Liver (tissue), 8 donors: ENCODE measurements at regions not wholly inside any gene's neighbourhood (a gene's known extent, or its start where the extent isn't known, plus 50 kb on each side); places are given as distances from the start of the nearest gene placed in this dataset.

Experiments
- DNase-seq: peaks from one replicate; pipeline ENCODE4 v3.0.0-alpha.2; 2017; ENCODE audit warnings: low spot score
- H3K27ac ChIP-seq, 2 donors: one replicate each; pipeline ENCODE4 v1.7.0; 2013; ENCODE audit warnings: inconsistent platforms in 2 of 2, low read length in 2 of 2, control low read depth in 1 of 2, low read depth in 1 of 2, mild to moderate bottlenecking in 1 of 2
- H3K27me3 ChIP-seq, 4 donors: one replicate each; pipeline versions ENCODE4 v1.6.1 to v1.7.0; 2013; ENCODE audit warnings: low read length in 3 of 4, inconsistent platforms in 1 of 4, mild to moderate bottlenecking in 1 of 4, moderate library complexity in 1 of 4; ENCODE audit not compliant: control insufficient read depth in 4 of 4, insufficient read depth in 4 of 4
- H3K36me3 ChIP-seq, 4 donors: one replicate each; pipeline versions ENCODE4 v1.6.1 to v1.7.0; 2013; ENCODE audit warnings: low read length in 3 of 4, mild to moderate bottlenecking in 3 of 4, low read depth in 1 of 4, moderate library complexity in 1 of 4; ENCODE audit not compliant: control insufficient read depth in 4 of 4, insufficient read depth in 3 of 4
- H3K4me1 ChIP-seq, 4 donors: one replicate each; pipeline versions ENCODE4 v1.6.1 to v1.7.0; 2013; ENCODE audit warnings: low read length in 3 of 4, mild to moderate bottlenecking in 3 of 4, moderate library complexity in 1 of 4; ENCODE audit not compliant: control insufficient read depth in 4 of 4, insufficient read depth in 4 of 4
- H3K4me3 ChIP-seq, 3 donors: one replicate each; pipeline versions ENCODE4 v1.6.1 to v1.7.0; 2013; ENCODE audit warnings: low read length in 3 of 3, control low read depth in 1 of 3, low read depth in 1 of 3, mild to moderate bottlenecking in 1 of 3
- H3K9ac ChIP-seq, 2 donors: one replicate each; pipeline ENCODE4 v1.7.0; 2013; ENCODE audit warnings: low read length in 2 of 2, mild to moderate bottlenecking in 2 of 2, moderate library complexity in 2 of 2, control low read depth in 1 of 2, low read depth in 1 of 2
- H3K9me3 ChIP-seq, 4 donors: one replicate each; pipeline versions ENCODE4 v1.6.1 to v1.7.0; 2013; ENCODE audit warnings: low read length in 3 of 4; ENCODE audit not compliant: control insufficient read depth in 4 of 4
- ATF3 ChIP-seq: IDR thresholded peaks from 2 replicates; pipeline ENCODE4 v1.6.1; 2016; ENCODE audit warnings: antibody characterized with exemption
- CTCF ChIP-seq: fragments of 150-350 bp; IDR thresholded peaks from 2 replicates; pipeline ENCODE4 v1.5.1; 2017; ENCODE audit warnings: improper control_type of control experiment, low read depth, low read length; ENCODE audit not compliant: missing input control
- EGR1 ChIP-seq, 2 donors: IDR thresholded peaks; 2 replicates each; pipeline ENCODE4 v1.6.1; 2016 to 2018; ENCODE audit warnings: antibody characterized with exemption in 2 of 2, low read depth in 2 of 2
- FOXA1 ChIP-seq: IDR thresholded peaks from 2 replicates; pipeline ENCODE4 v1.6.1; 2016; ENCODE audit warnings: antibody characterized with exemption
- FOXA2 ChIP-seq: IDR thresholded peaks from 2 replicates; pipeline ENCODE4 v1.6.1; 2016; ENCODE audit warnings: antibody characterized with exemption
- GABPA ChIP-seq, 2 donors: IDR thresholded peaks in 1 of 2; conservative IDR thresholded peaks in 1 of 2; 2 replicates each; pipeline ENCODE4 v1.6.1; 2016; ENCODE audit warnings: antibody characterized with exemption in 2 of 2, mild to moderate bottlenecking in 1 of 2, moderate library complexity in 1 of 2
- HNF4A ChIP-seq, 2 donors: conservative IDR thresholded peaks; 2 replicates each; pipeline ENCODE4 v1.6.1; 2016; ENCODE audit warnings: antibody characterized with exemption in 2 of 2, mild to moderate bottlenecking in 2 of 2
- HNF4G ChIP-seq: IDR thresholded peaks from 2 replicates; pipeline ENCODE4 v1.6.1; 2016; ENCODE audit warnings: antibody characterized with exemption
- JUND ChIP-seq, 2 donors: IDR thresholded peaks; 2 replicates each; pipeline ENCODE4 v1.6.1; 2016; ENCODE audit warnings: antibody characterized with exemption in 2 of 2
- NR2F2 ChIP-seq: IDR thresholded peaks from 2 replicates; pipeline ENCODE4 v1.6.1; 2016; ENCODE audit warnings: antibody characterized with exemption
- RAD21 ChIP-seq, 2 donors: IDR thresholded peaks; 2 replicates each; pipeline ENCODE4 v1.6.1; 2016; ENCODE audit warnings: antibody characterized with exemption in 2 of 2, mild to moderate bottlenecking in 2 of 2
- RXRA ChIP-seq, 2 donors: IDR thresholded peaks; 2 replicates each; pipeline ENCODE4 v1.6.1; 2017 to 2018; ENCODE audit warnings: antibody characterized with exemption in 2 of 2, mild to moderate bottlenecking in 1 of 2
- SP1 ChIP-seq: IDR thresholded peaks from 2 replicates; pipeline ENCODE4 v1.6.1; 2018; ENCODE audit warnings: antibody characterized with exemption, mild to moderate bottlenecking
- TAF1 ChIP-seq: conservative IDR thresholded peaks from 2 replicates; pipeline ENCODE4 v1.6.1; 2016; ENCODE audit warnings: antibody characterized with exemption, mild to moderate bottlenecking
- YY1 ChIP-seq: IDR thresholded peaks from 2 replicates; pipeline ENCODE4 v1.6.1; 2016; ENCODE audit warnings: antibody characterized with exemption, mild to moderate bottlenecking
- ZBTB33 ChIP-seq: IDR thresholded peaks from 2 replicates; pipeline ENCODE4 v1.6.1; 2016; ENCODE audit warnings: antibody characterized with exemption
- WGBS: extraction: QIAGEN DNeasy Blood & Tissue Kit; methylation state at CpG from one replicate; pipeline ENCODE4 v1.1.7; 2013; 5-methylcytosine and 5-hydroxymethylcytosine counted together
- TF ChIP-seq, protein P1 (sequence below): IDR thresholded peaks from 2 replicates; pipeline ENCODE4 v1.6.1; 2016; ENCODE audit warnings: antibody characterized with exemption
- TF ChIP-seq, protein P2 (sequence below): IDR thresholded peaks from 2 replicates; pipeline ENCODE4 v1.6.1; 2016; ENCODE audit warnings: antibody characterized with exemption, mild to moderate bottlenecking
- donor health status: healthy.
- donor health status: healthy.
- donor health status: healthy.
- donor health status: healthy.
- donor health status: healthy.

GRCh38 chr12:46484396-46485061, 112.0 kb upstream of the SLC38A2 start:
- Histone ChIP-seq H3K9me3 (no peaks in the 10 kb centered on the region), H3K36me3 (no peaks in the 10 kb centered on the region), H3K27me3 (no peaks in the 10 kb centered on the region), H3K4me3 (no peak overlapping the region), H3K27ac (peak overlapping the region; percentile 56 to 65), H3K4me1 (peaks cover 0 to 7% (median 5%) of the 10 kb centered on the region in 4 donors), H3K9ac (no peak overlapping the region)
- no peak for TF ChIP-seq SP1
- TF ChIP-seq, protein P1, sequence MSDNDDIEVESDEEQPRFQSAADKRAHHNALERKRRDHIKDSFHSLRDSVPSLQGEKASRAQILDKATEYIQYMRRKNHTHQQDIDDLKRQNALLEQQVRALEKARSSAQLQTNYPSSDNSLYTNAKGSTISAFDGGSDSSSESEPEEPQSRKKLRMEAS = no peak
- TF ChIP-seq CTCF = no peak
- TF ChIP-seq RAD21 (IDR thresholded peaks at IDR 0.05) = no peak
- no peak for TF ChIP-seq NR2F2
- TF ChIP-seq GABPA (IDR thresholded peaks at IDR 0.05 in 1 of 2, conservative IDR thresholded peaks at IDR 0.05 in 1 of 2) = no peak
- no peak for TF ChIP-seq ATF3
- TF ChIP-seq RXRA (IDR thresholded peaks at IDR 0.05) = no peak
- no peak for TF ChIP-seq FOXA2
- no peak for TF ChIP-seq TAF1
- no peak for TF ChIP-seq JUND (IDR thresholded peaks at IDR 0.05)
- TF ChIP-seq ZBTB33 = no peak
- no peak for TF ChIP-seq EGR1 (IDR thresholded peaks at IDR 0.05; ENCODE audit: low read depth in 2 of 2)
- TF ChIP-seq HNF4G = no peak
- TF ChIP-seq, protein P2, sequence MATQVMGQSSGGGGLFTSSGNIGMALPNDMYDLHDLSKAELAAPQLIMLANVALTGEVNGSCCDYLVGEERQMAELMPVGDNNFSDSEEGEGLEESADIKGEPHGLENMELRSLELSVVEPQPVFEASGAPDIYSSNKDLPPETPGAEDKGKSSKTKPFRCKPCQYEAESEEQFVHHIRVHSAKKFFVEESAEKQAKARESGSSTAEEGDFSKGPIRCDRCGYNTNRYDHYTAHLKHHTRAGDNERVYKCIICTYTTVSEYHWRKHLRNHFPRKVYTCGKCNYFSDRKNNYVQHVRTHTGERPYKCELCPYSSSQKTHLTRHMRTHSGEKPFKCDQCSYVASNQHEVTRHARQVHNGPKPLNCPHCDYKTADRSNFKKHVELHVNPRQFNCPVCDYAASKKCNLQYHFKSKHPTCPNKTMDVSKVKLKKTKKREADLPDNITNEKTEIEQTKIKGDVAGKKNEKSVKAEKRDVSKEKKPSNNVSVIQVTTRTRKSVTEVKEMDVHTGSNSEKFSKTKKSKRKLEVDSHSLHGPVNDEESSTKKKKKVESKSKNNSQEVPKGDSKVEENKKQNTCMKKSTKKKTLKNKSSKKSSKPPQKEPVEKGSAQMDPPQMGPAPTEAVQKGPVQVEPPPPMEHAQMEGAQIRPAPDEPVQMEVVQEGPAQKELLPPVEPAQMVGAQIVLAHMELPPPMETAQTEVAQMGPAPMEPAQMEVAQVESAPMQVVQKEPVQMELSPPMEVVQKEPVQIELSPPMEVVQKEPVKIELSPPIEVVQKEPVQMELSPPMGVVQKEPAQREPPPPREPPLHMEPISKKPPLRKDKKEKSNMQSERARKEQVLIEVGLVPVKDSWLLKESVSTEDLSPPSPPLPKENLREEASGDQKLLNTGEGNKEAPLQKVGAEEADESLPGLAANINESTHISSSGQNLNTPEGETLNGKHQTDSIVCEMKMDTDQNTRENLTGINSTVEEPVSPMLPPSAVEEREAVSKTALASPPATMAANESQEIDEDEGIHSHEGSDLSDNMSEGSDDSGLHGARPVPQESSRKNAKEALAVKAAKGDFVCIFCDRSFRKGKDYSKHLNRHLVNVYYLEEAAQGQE = no peak
- no peak for TF ChIP-seq HNF4A (conservative IDR thresholded peaks at IDR 0.05)
- TF ChIP-seq FOXA1 = no peak
- no peak for TF ChIP-seq YY1
- no peak for DNase-seq
- 90% methylated on average over 6 of the region's 6 CpGs for WGBS
